HG02943 (cell line): ENCODE measurements at regions not wholly inside any gene's neighbourhood (a gene's known extent, or its start where the extent isn't known, plus 50 kb on each side); places are given as distances from the start of the nearest gene placed in this dataset.

ENCODE experiments used
- ATAC-seq: cut with Tn5 transposase; IDR thresholded peaks from one replicate; pipeline ENCODE4 v1.9.1; 2021; ENCODE audit warnings: mild to moderate bottlenecking, low read depth, moderate library complexity; ENCODE audit not compliant: unreplicated experiment

- no peak for ATAC-seq
Measured at GRCh38 chr3:31392568-31392967, 140.2 kb upstream of the STT3B start.

- ATAC-seq: no peak
Measured at GRCh38 chr3:31399271-31399670, 133.5 kb upstream of the STT3B start.

- no peak for ATAC-seq
Measured at GRCh38 chr3:31402117-31402516, 130.6 kb upstream of the STT3B start.

- no peak for ATAC-seq
Measured at GRCh38 chr3:31403197-31403596, 129.5 kb upstream of the STT3B start.

GRCh38 chr3:31404871-31405270, 127.9 kb upstream of the STT3B start:
- no peak for ATAC-seq

- no peak for ATAC-seq
Measured at GRCh38 chr3:31405515-31405914, 127.2 kb upstream of the STT3B start.

- no peak for ATAC-seq
Measured at GRCh38 chr3:31406896-31407295, 125.8 kb upstream of the STT3B start.

- ATAC-seq: no peak
Measured at GRCh38 chr3:31407665-31408064, 125.1 kb upstream of the STT3B start.

- ATAC-seq: no peak
Measured at GRCh38 chr3:31408720-31409119, 124.0 kb upstream of the STT3B start.

GRCh38 chr3:31409389-31409788, 123.3 kb upstream of the STT3B start:
- no peak for ATAC-seq

- no peak for ATAC-seq
Measured at GRCh38 chr3:31409866-31410265, 122.9 kb upstream of the STT3B start.

- ATAC-seq: no peak
Measured at GRCh38 chr3:31410411-31410810, 122.3 kb upstream of the STT3B start.

GRCh38 chr3:31412832-31413231, 119.9 kb upstream of the STT3B start:
- no peak for ATAC-seq

- ATAC-seq: no peak
Measured at GRCh38 chr3:31413515-31413914, 119.2 kb upstream of the STT3B start.

- ATAC-seq: no peak
Measured at GRCh38 chr3:31416980-31417379, 115.7 kb upstream of the STT3B start.

GRCh38 chr3:31417486-31417885, 115.2 kb upstream of the STT3B start:
- ATAC-seq: no peak

GRCh38 chr3:31420311-31420710, 112.4 kb upstream of the STT3B start:
- no peak for ATAC-seq

GRCh38 chr3:31421314-31422048, 111.2 kb upstream of the STT3B start:
- ATAC-seq: no peak

- ATAC-seq: no peak
Measured at GRCh38 chr3:31422237-31422636, 110.5 kb upstream of the STT3B start.

- no peak for ATAC-seq
Measured at GRCh38 chr3:31423482-31423881, 109.2 kb upstream of the STT3B start.

GRCh38 chr3:31425401-31425800, 107.3 kb upstream of the STT3B start:
- no peak for ATAC-seq

- no peak for ATAC-seq
Measured at GRCh38 chr3:31427623-31428022, 105.1 kb upstream of the STT3B start.

- ATAC-seq: no peak
Measured at GRCh38 chr3:31431321-31431720, 101.4 kb upstream of the STT3B start.
